ENCODE measurements at regions not wholly inside any gene's neighbourhood (a gene's known extent, or its start where the extent isn't known, plus 50 kb on each side); places are given as distances from the start of the nearest gene placed in this dataset.

DNA sequence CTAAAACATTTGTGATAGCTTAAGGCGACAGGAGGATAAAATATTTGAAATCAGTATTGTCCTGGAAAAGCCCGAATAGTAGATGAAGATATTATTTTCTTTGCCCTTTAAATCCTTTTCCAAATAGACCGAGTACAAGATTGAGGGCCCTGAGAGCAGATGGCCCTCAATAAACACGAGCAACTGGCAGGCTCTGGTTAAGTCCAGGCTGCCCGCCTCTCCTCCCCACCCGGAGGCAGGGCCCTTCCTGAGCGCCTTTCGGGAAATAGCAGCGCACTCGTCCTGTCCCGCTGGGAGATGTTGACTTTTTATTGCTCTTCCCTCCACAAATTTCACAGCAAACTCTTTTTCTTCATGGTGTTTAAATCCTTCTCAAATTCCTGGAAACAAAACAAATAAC is 50.8 kb upstream of the MAX start:
- Histone ChIP-seq H3K9me3 (ENCODE audit: control insufficient read depth in 1 of 2, low read length in 2 of 2) (no peaks in the 10 kb centered on the region), H3K4me1 (ENCODE audit: control insufficient read depth in 1 of 2, insufficient read depth in 2 of 2, low read length in 2 of 2) (no peaks in the 10 kb centered on the region), H3K27me3 (ENCODE audit: low read depth, low read length) (no peaks in the 10 kb centered on the region), H3K4me3 (ENCODE audit: low read depth in 1 of 2, low read length in 2 of 2) (no peak overlapping the region), H3K36me3 (ENCODE audit: control insufficient read depth in 1 of 2, insufficient read depth in 2 of 2, low read length in 2 of 2) (no peaks in the 10 kb centered on the region), H3K27ac (ENCODE audit: low read length) (no peak overlapping the region)

DNA sequence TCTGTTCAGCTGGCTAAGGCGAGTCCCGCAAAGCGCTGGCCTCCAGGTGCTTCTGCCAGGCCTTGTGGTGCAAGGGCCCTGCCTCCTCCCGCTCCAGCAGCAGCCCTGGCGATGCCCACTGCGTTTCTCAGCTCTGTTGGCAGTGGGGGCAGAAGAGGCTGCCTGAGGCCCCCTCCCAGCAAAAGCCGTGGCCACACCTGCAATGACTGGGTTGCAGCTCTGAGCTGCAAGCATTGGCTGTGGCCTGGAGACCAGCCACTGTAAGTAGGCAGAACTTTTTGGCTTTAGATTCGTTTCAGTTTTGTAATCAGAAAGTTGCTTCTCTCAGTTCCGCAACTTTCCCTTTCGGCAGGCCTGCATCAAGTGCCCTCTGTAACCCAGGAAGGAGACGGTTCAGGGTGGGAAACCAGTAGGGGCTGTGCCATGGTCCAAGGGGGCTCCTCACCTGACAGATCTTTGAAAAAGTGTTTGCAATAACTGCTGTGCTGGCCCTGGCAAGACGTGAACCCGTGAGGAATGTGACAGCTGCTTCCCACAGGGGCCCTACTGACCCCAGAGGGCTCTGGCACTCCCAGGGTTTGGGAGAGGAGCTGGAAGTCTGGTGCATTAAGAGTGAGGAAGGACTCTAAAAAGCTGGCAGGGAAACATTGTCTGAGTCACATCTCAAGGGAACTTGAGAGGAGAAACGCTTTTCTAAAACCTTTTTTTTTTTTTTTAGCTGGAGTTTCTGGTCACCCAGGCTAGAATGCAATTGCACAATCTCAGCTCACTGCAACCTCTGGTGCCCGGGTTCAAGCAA is 54.5 kb upstream of the MAX start:
- Histone ChIP-seq H3K27ac (ENCODE audit: low read length) (peak overlapping the region; percentile 17), H3K9me3 (ENCODE audit: control insufficient read depth in 1 of 2, low read length in 2 of 2) (no peaks in the 10 kb centered on the region), H3K4me3 (ENCODE audit: low read depth in 1 of 2, low read length in 2 of 2) (peak overlapping the region in 1 of 2 donors; percentile 17), H3K4me1 (ENCODE audit: control insufficient read depth in 1 of 2, insufficient read depth in 2 of 2, low read length in 2 of 2) (no peaks in the 10 kb centered on the region), H3K27me3 (ENCODE audit: low read depth, low read length) (no peaks in the 10 kb centered on the region), H3K36me3 (ENCODE audit: control insufficient read depth in 1 of 2, insufficient read depth in 2 of 2, low read length in 2 of 2) (no peaks in the 10 kb centered on the region)

DNA sequence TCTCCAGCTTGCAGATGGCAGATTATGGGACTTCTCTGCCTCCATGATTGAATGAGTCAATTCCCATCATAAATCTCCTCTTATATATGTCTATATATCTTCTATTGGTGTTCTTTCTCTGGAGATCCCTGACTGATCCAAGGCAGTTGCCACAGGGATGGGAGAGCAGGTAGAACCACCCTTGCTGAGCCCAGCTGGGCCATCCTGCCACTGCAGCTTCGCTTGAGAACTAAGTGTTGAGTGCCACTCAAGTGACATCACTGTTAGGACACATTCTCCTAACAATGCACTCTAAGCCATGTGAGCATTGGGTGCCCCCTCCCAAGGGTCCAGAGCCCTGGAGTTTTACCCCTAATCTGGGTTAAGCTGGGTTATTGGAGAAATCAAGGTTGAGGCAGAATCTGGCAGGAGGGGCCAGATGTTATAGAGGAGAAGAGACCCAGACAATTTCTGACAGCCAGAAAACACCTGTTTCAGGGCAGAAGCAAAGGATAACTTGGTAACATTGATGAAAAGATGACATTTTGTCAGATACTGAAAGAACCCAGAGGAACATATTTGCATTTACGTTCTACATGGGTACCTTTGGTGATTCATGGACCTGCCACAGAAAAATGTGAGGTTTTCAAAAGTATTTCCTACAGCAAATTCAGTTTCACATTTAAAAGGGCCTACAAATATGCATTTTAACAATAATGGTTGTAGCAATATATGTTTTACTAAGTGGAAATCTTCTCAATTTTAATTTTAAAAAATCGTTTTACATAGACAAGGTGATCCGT is 57.2 kb upstream of the MAX start:
- H3K9me3 ChIP-seq (ENCODE audit: control insufficient read depth in 1 of 2, low read length in 2 of 2), result no peaks in the 10 kb centered on the region
- no peaks in the 10 kb centered on the region for H3K4me1 ChIP-seq (ENCODE audit: control insufficient read depth in 1 of 2, insufficient read depth in 2 of 2, low read length in 2 of 2)
- H3K27ac ChIP-seq (ENCODE audit: low read length), result no peak overlapping the region
- no peak overlapping the region for H3K4me3 ChIP-seq (ENCODE audit: low read depth in 1 of 2, low read length in 2 of 2)
- no peaks in the 10 kb centered on the region for H3K27me3 ChIP-seq (ENCODE audit: low read depth, low read length)
- no peaks in the 10 kb centered on the region for H3K36me3 ChIP-seq (ENCODE audit: control insufficient read depth in 1 of 2, insufficient read depth in 2 of 2, low read length in 2 of 2)

DNA sequence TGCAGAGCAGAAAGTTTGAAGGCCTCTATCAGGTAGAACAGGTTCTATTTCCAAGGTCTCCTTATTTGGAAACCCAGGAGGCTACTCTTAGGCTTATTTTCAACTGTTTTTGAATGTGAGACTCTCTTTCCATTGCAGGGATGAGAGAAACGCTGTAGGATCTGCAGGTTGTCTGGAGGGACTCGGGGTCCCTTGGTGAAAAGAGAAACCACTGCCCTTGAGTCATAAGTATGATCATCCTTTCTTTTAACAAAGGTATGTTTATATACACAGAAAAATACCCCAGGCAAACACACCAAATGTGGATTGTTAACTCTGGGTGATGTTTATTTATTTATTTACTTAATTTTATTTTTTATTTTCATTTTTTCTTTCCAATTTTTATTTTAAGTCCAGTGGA is 57.8 kb upstream of the MAX start:
- Histone ChIP-seq H3K9me3 (ENCODE audit: control insufficient read depth in 1 of 2, low read length in 2 of 2) (no peaks in the 10 kb centered on the region), H3K4me3 (ENCODE audit: low read depth in 1 of 2, low read length in 2 of 2) (no peak overlapping the region), H3K27ac (ENCODE audit: low read length) (no peak overlapping the region), H3K27me3 (ENCODE audit: low read depth, low read length) (no peaks in the 10 kb centered on the region), H3K36me3 (ENCODE audit: control insufficient read depth in 1 of 2, insufficient read depth in 2 of 2, low read length in 2 of 2) (no peaks in the 10 kb centered on the region), H3K4me1 (ENCODE audit: control insufficient read depth in 1 of 2, insufficient read depth in 2 of 2, low read length in 2 of 2) (no peaks in the 10 kb centered on the region)

DNA sequence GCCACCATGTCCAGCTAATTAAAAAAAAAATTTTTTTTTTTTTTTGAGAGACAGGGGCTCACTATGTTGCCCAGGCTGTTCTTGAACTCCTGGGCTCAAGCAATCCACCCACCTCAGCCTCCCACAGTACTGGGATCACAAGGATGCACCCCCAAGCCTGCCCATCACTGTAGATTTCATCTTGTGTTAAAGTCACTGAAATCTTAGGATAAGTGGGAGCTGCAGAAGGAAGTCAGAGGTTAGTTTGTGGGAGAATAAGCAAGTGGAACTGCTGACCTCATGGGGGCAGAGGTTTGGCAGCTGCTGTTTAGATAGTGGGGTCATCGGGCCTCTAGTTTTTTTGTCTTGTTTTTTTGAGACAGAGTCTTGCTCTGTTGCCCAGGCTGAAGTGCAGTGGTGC is 59.7 kb upstream of the MAX start:
- H3K4me1 ChIP-seq (ENCODE audit: control insufficient read depth in 1 of 2, insufficient read depth in 2 of 2, low read length in 2 of 2), result no peaks in the 10 kb centered on the region
- H3K27me3 ChIP-seq (ENCODE audit: low read depth, low read length), result no peaks in the 10 kb centered on the region
- H3K36me3 ChIP-seq (ENCODE audit: control insufficient read depth in 1 of 2, insufficient read depth in 2 of 2, low read length in 2 of 2), result no peaks in the 10 kb centered on the region
- H3K4me3 ChIP-seq (ENCODE audit: low read depth in 1 of 2, low read length in 2 of 2), result no peak overlapping the region
- H3K27ac ChIP-seq (ENCODE audit: low read length), result no peak overlapping the region
- no peaks in the 10 kb centered on the region for H3K9me3 ChIP-seq (ENCODE audit: control insufficient read depth in 1 of 2, low read length in 2 of 2)

DNA sequence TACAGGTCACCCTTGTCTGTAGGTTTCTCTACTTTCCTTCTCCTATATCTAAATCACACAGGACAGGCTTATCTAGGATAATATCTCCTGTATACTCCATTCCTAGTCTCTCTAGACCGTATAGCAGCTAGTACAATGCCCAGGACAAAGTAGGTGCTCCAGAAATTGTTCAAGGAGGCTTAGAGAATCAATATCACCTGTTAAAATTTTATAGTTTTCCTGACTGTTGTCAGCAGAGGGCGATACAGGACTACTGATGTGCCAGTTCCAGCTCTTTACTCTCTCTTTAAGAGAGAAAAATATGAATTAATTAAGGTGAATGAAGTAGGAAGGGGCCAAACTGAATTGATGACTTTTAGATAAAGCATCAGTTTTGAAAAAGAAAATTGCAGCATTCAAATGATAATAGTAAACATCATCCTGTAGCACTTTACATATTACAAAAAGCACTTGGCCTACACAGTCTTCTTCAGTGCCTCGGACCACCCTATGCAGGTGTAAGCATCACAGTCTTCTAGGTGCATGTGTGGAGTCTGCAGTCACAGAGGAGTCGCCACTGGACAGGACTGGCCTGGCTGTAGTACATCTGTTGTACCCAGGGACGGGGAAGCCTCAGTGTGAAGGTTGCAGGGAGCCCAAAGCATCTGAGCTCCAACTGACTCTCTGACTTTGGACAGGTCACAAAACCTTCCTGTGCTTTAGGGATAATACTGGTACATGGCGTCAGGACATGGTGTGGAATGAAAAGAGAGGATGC is 61.9 kb upstream of the MAX start:
- Histone ChIP-seq H3K4me1 (ENCODE audit: control insufficient read depth in 1 of 2, insufficient read depth in 2 of 2, low read length in 2 of 2) (no peaks in the 10 kb centered on the region), H3K9me3 (ENCODE audit: control insufficient read depth in 1 of 2, low read length in 2 of 2) (no peaks in the 10 kb centered on the region), H3K36me3 (ENCODE audit: control insufficient read depth in 1 of 2, insufficient read depth in 2 of 2, low read length in 2 of 2) (no peaks in the 10 kb centered on the region), H3K27ac (ENCODE audit: low read length) (no peak overlapping the region), H3K4me3 (ENCODE audit: low read depth in 1 of 2, low read length in 2 of 2) (no peak overlapping the region), H3K27me3 (ENCODE audit: low read depth, low read length) (no peaks in the 10 kb centered on the region)

DNA sequence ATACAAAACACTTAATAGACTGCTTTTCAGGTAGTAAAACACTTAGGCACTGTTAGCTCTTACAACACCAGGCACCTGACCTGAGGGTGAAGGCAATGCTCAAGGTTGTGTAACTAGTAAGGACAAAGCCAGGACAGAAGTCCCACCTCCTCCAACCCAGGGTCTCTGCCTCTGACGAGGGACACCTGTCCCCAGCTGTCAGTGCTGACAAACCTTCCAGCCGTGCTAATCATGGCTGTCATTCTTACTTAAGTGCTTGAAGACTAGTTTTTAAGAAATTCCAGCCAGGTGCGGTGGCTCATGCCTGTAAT is 62.5 kb upstream of the MAX start:
- Histone ChIP-seq H3K27ac (ENCODE audit: low read length) (no peak overlapping the region), H3K36me3 (ENCODE audit: control insufficient read depth in 1 of 2, insufficient read depth in 2 of 2, low read length in 2 of 2) (no peaks in the 10 kb centered on the region), H3K27me3 (ENCODE audit: low read depth, low read length) (no peaks in the 10 kb centered on the region)

DNA sequence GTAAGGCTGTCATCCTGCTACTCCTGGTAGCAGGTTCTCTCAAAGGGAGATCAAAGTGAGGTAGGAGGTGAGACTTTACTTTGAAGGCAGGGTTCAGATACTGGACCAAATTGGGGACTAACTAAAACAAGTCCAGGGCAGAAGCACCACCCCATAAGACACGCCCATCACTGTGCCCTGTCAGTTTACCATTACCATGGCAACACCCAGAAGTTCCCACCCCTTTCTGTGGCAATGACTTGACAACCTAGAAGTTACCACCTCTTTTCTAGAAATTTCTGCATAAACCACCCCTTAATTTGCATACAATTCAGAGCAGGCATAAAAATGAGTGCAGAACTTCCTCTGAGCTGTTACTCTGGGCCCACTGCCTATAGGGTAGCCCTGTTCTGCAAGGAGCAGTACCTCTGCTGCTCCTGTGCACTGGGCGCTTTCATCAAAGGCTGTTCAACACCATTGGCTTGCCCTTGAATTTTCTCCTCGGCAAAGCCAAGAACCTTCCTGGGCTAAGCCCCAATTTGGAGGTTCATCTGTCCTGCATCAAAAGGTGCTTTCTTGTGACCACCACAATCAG is 64.8 kb upstream of the MAX start:
- Histone ChIP-seq H3K36me3 (ENCODE audit: control insufficient read depth in 1 of 2, insufficient read depth in 2 of 2, low read length in 2 of 2) (no peaks in the 10 kb centered on the region), H3K27ac (ENCODE audit: low read length) (no peak overlapping the region), H3K9me3 (ENCODE audit: control insufficient read depth in 1 of 2, low read length in 2 of 2) (no peaks in the 10 kb centered on the region), H3K4me3 (ENCODE audit: low read depth in 1 of 2, low read length in 2 of 2) (no peak overlapping the region), H3K27me3 (ENCODE audit: low read depth, low read length) (no peaks in the 10 kb centered on the region), H3K4me1 (ENCODE audit: control insufficient read depth in 1 of 2, insufficient read depth in 2 of 2, low read length in 2 of 2) (no peaks in the 10 kb centered on the region)

More for the DNA sequence above, 62.5 kb upstream of the MAX start:
- H3K9me3 ChIP-seq (ENCODE audit: control insufficient read depth in 1 of 2, low read length in 2 of 2), result no peaks in the 10 kb centered on the region
- no peak overlapping the region for H3K4me3 ChIP-seq (ENCODE audit: low read depth in 1 of 2, low read length in 2 of 2)
- H3K4me1 ChIP-seq (ENCODE audit: control insufficient read depth in 1 of 2, insufficient read depth in 2 of 2, low read length in 2 of 2), result no peaks in the 10 kb centered on the region

DNA sequence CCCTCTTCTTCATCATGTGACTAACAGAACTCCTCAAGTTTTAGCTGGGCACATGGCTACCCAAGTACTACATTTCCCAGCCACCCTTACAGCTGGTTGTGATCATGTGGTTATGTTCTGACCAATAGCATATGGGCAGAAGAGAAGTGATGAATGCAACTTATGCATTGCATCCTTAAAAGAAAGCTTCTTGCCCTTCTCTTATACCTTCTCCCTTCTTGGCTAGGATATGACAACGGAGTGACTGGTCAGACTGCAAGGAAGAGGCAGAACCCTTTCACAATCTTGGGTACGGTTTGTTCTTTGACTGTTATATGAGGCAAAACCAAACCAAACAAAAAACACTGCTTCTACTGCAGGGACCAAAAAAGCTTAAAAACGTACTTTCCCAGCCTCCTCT is 66.5 kb upstream of the MAX start:
- Histone ChIP-seq H3K27me3 (ENCODE audit: low read depth, low read length) (no peaks in the 10 kb centered on the region), H3K4me3 (ENCODE audit: low read depth in 1 of 2, low read length in 2 of 2) (no peak overlapping the region), H3K9me3 (ENCODE audit: control insufficient read depth in 1 of 2, low read length in 2 of 2) (no peaks in the 10 kb centered on the region), H3K27ac (ENCODE audit: low read length) (no peak overlapping the region), H3K4me1 (ENCODE audit: control insufficient read depth in 1 of 2, insufficient read depth in 2 of 2, low read length in 2 of 2) (no peaks in the 10 kb centered on the region), H3K36me3 (ENCODE audit: control insufficient read depth in 1 of 2, insufficient read depth in 2 of 2, low read length in 2 of 2) (no peaks in the 10 kb centered on the region)

DNA sequence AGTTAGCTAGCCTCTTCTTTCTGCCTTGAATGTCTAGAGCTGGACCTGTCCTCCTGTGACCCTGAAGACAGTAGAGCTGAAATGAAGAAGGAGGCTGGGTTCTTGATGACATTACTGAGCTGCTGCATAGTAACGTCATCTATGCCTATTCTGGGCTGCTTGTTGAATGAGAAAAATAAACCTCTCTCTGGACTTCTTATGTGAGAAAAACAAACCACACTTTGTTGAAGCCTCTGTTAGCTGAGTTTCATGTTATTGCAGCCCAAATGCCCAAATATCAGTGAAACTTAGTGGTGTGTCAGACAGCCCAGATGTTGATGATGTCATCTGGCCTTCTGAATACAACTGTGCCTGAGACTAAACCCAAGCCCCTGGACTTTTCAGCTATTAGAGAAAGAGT is 67.0 kb upstream of the MAX start:
- Histone ChIP-seq H3K36me3 (ENCODE audit: control insufficient read depth in 1 of 2, insufficient read depth in 2 of 2, low read length in 2 of 2) (no peaks in the 10 kb centered on the region), H3K9me3 (ENCODE audit: control insufficient read depth in 1 of 2, low read length in 2 of 2) (no peaks in the 10 kb centered on the region), H3K4me1 (ENCODE audit: control insufficient read depth in 1 of 2, insufficient read depth in 2 of 2, low read length in 2 of 2) (no peaks in the 10 kb centered on the region), H3K4me3 (ENCODE audit: low read depth in 1 of 2, low read length in 2 of 2) (no peak overlapping the region), H3K27ac (ENCODE audit: low read length) (no peak overlapping the region), H3K27me3 (ENCODE audit: low read depth, low read length) (no peaks in the 10 kb centered on the region)

DNA sequence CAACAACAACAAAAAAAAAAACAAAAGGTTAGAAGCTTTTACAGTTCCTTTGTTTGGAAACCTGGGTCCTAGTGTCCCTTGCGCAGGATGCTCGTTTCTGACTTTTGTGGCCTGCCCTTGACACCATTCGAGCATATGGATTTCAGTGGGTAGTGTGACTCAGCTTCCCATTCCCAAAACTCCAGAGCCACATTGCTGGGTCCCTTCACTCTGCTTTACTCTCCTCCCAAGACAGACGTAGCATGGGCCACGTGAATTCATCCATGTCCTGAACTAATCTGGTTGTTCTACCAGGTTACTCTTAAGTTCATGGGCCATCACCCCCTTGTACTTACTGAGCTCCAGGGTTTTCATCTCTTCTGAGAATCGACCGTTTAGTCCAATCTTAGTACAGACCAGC is 68.0 kb upstream of the MAX start:
- Histone ChIP-seq H3K27me3 (ENCODE audit: low read depth, low read length) (no peaks in the 10 kb centered on the region), H3K4me1 (ENCODE audit: control insufficient read depth in 1 of 2, insufficient read depth in 2 of 2, low read length in 2 of 2) (no peaks in the 10 kb centered on the region), H3K36me3 (ENCODE audit: control insufficient read depth in 1 of 2, insufficient read depth in 2 of 2, low read length in 2 of 2) (no peaks in the 10 kb centered on the region), H3K27ac (ENCODE audit: low read length) (no peak overlapping the region), H3K9me3 (ENCODE audit: control insufficient read depth in 1 of 2, low read length in 2 of 2) (no peaks in the 10 kb centered on the region), H3K4me3 (ENCODE audit: low read depth in 1 of 2, low read length in 2 of 2) (peak overlapping the region; percentile 13 to 47)
